Skeletal muscle satellite cell (primary cell): ENCODE measurements at regions not wholly inside any gene's neighbourhood (a gene's known extent, or its start where the extent isn't known, plus 50 kb on each side); places are given as distances from the start of the nearest gene placed in this dataset.

Source experiments
- H3K27me3 ChIP-seq: 2 replicates; pipeline ENCODE4 v1.7.0; 2013; ENCODE audit warnings: low read length; ENCODE audit not compliant: control insufficient read depth, insufficient read depth
- H3K36me3 ChIP-seq: 2 replicates; pipeline ENCODE4 v1.7.0; 2013; ENCODE audit warnings: mild to moderate bottlenecking, control low read depth, low read length; ENCODE audit not compliant: insufficient read depth
- H3K4me1 ChIP-seq: 2 replicates; pipeline ENCODE4 v1.7.0; 2013; ENCODE audit warnings: low read length; ENCODE audit not compliant: control insufficient read depth, insufficient read depth
- H3K4me2 ChIP-seq: 2 replicates; pipeline ENCODE4 v1.7.0; 2013; ENCODE audit warnings: mild to moderate bottlenecking, low read length
- H3K4me3 ChIP-seq: 2 replicates; pipeline ENCODE4 v1.7.0; 2013; ENCODE audit warnings: low read length
- H3K9ac ChIP-seq: 2 replicates; pipeline ENCODE4 v1.7.0; 2013; ENCODE audit warnings: mild to moderate bottlenecking, low read depth, low read length, moderate library complexity
- H3K9me3 ChIP-seq: replicated peaks from 2 replicates; pipeline ENCODE4 v1.7.0; 2013; ENCODE audit warnings: mild to moderate bottlenecking, control low read depth, low read length

DNA sequence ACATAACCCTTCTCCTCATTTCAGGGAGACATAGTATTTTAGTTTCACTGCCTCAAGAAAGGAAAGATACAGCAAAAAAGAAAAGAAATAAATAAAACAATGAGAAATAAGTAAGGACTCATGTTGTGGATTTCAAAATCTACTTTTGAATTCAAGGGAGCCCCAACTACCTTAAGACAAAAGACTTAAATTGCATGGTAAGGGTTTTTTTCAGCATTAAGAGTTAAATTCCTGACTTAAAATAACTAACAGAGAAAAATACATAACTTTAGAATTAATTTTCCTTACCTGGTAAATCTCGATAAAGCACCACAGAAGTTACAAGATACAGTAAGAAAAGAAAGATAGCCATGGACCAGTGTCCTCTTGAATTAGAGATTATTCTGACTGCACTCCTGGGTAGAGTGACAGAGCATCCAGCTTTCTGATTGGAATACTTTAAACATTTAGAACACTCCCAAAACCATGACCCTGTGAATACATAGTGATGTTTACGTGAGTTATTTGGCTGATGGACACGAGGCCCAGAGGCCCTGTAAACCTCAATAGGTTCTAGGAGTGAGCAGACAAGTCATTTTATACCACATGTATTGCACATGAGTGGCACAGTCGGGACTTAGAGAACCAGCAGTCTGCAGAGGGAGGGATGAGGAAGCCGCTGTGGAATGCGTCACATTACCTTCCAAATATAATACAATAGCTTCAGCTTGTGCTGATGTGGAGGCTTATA is 292.5 kb upstream of the SEMA3C start:
- no peak overlapping the region for H3K4me2 ChIP-seq
- H3K27me3 ChIP-seq, result no peaks in the 10 kb centered on the region
- H3K9me3 ChIP-seq, result no peaks in the 10 kb centered on the region
- no peak overlapping the region for H3K4me3 ChIP-seq
- H3K4me1 ChIP-seq, result peaks cover 19% of the 10 kb centered on the region
- no peaks in the 10 kb centered on the region for H3K36me3 ChIP-seq
- no peak overlapping the region for H3K9ac ChIP-seq

DNA sequence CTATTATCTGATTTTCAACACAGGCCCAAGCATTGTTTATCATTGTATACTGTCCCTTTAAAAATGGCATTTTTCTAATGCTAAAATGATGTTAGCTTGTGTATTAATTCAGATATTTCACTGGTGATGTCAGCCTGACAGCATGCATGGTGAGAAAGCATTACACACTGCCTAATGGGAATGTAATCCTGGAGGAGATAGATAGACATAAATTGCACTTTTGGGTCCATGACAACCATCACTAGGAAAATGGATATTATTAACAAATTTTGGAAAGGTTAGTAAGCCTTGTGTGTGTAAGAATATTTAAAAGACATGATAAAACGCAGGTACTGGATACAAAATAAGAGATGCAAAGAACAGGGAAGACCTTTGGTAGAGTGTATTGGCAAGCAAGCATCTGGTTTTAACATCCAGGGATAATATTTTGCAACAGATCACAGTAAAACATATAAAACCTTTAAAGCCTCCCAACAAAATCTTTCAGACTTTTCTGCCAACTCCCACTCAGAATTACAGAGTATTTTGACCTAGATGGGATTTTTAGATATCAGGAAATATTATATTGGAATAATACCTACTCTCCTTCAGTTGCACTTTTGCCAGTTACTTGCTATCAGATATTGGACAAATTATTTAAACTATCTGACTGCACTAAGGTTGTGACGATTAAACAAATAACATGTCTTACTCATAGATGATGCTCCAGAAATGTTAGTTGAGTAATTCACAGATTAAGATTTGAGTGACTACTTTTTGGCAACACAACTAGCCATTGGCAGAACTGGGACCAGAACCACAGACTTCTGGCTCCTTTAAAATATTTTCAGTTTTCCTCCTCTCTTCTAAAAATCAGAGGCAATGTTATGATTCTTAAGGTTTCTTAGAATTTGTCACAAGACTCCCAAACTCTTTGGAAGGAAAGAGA is 291.6 kb upstream of the SEMA3C start:
- H3K36me3 ChIP-seq, result no peaks in the 10 kb centered on the region
- H3K4me2 ChIP-seq, result no peak overlapping the region
- no peaks in the 10 kb centered on the region for H3K27me3 ChIP-seq
- H3K4me3 ChIP-seq, result no peak overlapping the region
- H3K4me1 ChIP-seq, result peaks cover 19% of the 10 kb centered on the region
- no peaks in the 10 kb centered on the region for H3K9me3 ChIP-seq
- H3K9ac ChIP-seq, result no peak overlapping the region

DNA sequence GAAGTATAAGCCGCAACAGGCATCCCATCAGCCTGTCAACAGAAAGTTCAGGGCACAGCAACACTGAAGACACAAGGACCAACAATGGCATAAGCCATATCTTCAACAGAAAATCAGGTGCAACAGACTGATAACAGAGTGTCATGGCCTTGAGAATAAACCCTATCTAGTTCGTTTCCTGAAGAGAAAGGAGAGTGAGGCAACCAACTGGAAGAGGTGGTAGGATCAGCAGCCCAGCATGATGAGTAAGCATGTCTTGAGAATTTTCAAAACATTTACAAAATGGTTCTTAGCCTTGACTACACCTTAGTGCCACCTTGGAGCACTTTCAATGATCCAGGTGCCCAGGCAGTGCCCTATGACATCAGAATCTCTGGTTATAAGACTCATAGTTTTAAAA is 290.2 kb upstream of the SEMA3C start:
- Histone ChIP-seq H3K4me3 (no peak overlapping the region), H3K9me3 (no peaks in the 10 kb centered on the region), H3K4me2 (no peak overlapping the region), H3K4me1 (peaks cover 19% of the 10 kb centered on the region), H3K27me3 (no peaks in the 10 kb centered on the region), H3K9ac (no peak overlapping the region), H3K36me3 (no peaks in the 10 kb centered on the region)

DNA sequence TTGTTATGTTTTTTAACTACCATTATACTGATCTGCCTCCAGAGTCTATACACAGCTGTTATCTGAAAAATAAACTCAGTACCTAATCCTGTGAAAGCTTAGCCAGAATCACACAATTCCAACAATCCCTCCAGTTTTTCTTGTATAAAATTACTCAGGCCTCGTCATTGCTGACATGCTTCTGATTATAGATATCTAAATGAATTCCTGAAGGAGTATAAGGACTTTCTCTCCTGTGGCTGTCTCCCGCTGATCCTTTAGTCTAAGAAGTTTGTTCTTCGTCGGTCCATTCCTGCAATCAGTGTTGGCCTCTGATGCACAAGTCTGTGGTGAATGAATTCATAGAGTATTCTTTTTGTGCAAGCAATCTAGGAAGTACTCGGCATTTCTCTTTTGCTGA is 288.9 kb upstream of the SEMA3C start:
- H3K4me2 ChIP-seq, result no peak overlapping the region
- no peaks in the 10 kb centered on the region for H3K9me3 ChIP-seq
- H3K4me1 ChIP-seq, result peaks cover 19% of the 10 kb centered on the region
- no peaks in the 10 kb centered on the region for H3K36me3 ChIP-seq
- no peak overlapping the region for H3K4me3 ChIP-seq
- H3K27me3 ChIP-seq, result no peaks in the 10 kb centered on the region
- H3K9ac ChIP-seq, result no peak overlapping the region

DNA sequence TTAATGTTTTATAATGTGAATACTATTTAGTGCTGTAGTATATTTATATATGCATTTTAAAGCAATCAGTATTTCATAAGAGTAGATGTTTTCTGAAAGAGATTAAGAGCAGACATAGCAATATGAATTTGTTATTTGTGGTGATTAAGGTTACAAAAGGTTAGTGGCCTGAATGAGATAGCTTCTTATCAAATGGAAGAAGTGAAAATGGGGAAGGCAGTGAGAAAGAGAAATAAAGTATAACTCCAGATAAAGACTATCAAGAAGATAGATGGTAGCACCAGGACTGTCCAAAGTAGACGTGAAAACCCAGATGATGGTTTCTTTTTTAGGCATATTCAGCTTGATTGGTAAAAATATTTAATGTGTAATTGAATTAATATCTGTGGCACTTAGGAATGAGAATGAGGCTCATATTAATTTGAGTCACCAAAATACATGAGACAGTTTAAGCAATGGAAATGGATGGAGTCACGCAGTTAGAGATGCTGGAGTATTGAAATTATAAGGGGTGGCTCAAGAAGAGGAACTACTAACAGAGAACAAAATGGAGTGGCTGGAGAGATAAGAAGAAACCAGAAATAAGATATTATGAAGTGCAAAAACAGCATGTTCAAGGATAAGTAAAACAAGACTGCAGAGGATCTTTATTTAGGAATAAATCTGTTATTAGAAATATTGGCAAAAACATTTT is 288.0 kb upstream of the SEMA3C start:
- peaks cover 16% of the 10 kb centered on the region for H3K4me1 ChIP-seq
- H3K9ac ChIP-seq, result no peak overlapping the region
- H3K27me3 ChIP-seq, result no peaks in the 10 kb centered on the region
- H3K4me2 ChIP-seq, result no peak overlapping the region
- H3K36me3 ChIP-seq, result no peaks in the 10 kb centered on the region
- H3K9me3 ChIP-seq, result no peaks in the 10 kb centered on the region
- H3K4me3 ChIP-seq, result no peak overlapping the region

DNA sequence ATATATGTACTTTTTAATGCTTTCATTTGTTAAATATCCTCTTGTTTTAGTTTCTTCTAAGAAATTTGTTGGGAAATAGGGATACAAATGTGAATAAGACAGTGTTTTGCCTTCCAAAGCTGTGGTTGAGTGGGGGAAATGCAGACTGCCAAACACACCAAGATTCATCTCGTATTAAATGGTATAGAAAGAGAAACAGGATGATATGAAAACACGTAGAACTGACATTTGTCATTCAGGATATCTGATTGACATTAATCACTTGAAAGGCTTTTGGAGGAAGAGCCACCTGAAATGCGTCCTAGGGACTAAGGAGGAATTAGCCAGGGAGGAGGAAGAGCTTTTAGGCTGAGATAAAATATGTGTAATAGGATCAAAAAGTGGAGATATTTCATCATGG is 287.4 kb upstream of the SEMA3C start:
- H3K4me2 ChIP-seq, result no peak overlapping the region
- H3K36me3 ChIP-seq, result no peaks in the 10 kb centered on the region
- H3K27me3 ChIP-seq, result no peaks in the 10 kb centered on the region
- no peak overlapping the region for H3K4me3 ChIP-seq
- H3K4me1 ChIP-seq, result peaks cover 10% of the 10 kb centered on the region
- no peak overlapping the region for H3K9ac ChIP-seq
- H3K9me3 ChIP-seq, result no peaks in the 10 kb centered on the region

DNA sequence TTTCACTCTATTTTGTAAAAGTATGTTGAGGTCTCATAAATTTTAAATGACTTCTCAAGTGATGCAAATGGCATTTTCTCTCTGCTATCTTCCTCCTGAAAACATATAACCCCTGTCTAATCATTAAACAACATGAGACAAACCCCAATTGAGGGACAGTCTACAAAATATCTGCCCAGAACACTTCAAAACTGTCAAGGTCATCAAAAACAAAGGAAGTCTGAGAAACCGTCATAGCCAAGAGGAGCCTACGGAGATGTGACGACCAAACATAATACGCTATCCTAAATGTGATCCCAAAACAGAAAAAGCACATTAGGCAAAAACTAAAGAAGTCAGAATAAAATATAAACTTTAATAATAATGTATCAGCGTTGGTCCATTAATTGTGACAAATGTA is 282.3 kb upstream of the SEMA3C start:
- Histone ChIP-seq H3K9me3 (no peaks in the 10 kb centered on the region), H3K36me3 (no peaks in the 10 kb centered on the region), H3K9ac (no peak overlapping the region), H3K4me2 (no peak overlapping the region), H3K4me3 (no peak overlapping the region), H3K4me1 (no peaks in the 10 kb centered on the region), H3K27me3 (no peaks in the 10 kb centered on the region)

DNA sequence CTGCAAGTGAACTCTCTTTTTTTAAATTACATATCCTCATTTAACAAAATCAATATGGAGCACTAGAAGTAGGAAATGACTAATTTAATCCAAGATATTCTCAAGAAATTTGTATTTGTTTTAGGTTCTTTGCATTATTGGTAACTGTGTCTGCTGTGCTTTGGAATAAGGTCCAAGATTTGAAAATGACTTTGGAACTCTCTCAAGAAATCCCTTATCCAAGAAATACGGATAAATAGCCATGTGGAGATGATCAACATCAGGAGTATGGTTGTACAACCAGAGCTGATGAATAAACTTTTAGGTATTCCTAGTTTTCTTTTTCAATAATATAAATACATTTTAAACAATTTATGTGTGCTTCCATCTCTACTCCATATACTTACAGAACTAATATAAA is 279.9 kb upstream of the SEMA3C start:
- Histone ChIP-seq H3K36me3 (no peaks in the 10 kb centered on the region), H3K27me3 (no peaks in the 10 kb centered on the region)

DNA sequence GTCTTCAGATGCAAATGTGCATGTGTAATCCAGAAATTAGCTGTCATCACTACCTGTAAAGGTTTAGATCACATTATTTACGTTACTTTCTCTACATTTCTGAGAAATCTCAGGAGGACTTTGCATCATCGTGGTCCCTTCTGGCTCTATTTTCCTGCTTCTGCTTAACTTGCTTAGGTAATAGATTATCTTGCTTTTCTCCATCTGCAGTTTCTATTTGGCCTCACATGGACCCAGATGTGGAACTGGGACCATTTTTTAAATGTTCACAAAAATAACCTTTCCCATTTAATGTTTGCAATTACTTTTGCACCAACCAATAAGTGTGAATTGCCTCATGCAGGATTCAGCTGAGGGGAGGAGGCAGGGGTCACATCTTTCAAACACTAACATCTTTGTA is 278.4 kb upstream of the SEMA3C start:
- Histone ChIP-seq H3K9me3 (no peaks in the 10 kb centered on the region), H3K36me3 (no peaks in the 10 kb centered on the region), H3K9ac (no peak overlapping the region), H3K4me3 (no peak overlapping the region), H3K27me3 (no peaks in the 10 kb centered on the region), H3K4me2 (no peak overlapping the region), H3K4me1 (no peaks in the 10 kb centered on the region)

More for the DNA sequence above, 279.9 kb upstream of the SEMA3C start:
- Histone ChIP-seq H3K4me1 (no peaks in the 10 kb centered on the region), H3K4me2 (no peak overlapping the region), H3K9me3 (no peaks in the 10 kb centered on the region), H3K9ac (no peak overlapping the region), H3K4me3 (no peak overlapping the region)

DNA sequence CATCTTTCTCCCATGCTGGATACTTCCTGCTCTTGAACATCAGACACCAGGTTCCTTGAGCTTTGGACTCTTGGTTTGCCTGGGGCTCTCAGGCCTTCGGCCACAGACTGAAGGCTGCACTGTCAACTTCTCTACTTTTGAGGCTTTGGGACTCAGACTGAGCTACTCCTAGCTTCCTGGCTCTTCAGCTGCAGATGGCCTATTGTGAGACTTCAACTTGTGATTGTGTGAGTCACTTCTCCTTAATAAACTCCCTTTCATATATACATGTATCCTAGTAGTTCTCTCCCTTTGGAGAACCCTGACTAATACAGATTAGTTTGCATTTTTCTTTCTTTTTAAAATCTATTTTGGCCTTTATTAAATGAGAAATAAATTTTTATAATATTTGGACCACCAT is 276.2 kb upstream of the SEMA3C start:
- Histone ChIP-seq H3K4me3 (no peak overlapping the region), H3K27me3 (no peaks in the 10 kb centered on the region), H3K9me3 (no peaks in the 10 kb centered on the region), H3K36me3 (no peaks in the 10 kb centered on the region), H3K4me2 (no peak overlapping the region), H3K4me1 (peaks cover 13% of the 10 kb centered on the region), H3K9ac (no peak overlapping the region)

DNA sequence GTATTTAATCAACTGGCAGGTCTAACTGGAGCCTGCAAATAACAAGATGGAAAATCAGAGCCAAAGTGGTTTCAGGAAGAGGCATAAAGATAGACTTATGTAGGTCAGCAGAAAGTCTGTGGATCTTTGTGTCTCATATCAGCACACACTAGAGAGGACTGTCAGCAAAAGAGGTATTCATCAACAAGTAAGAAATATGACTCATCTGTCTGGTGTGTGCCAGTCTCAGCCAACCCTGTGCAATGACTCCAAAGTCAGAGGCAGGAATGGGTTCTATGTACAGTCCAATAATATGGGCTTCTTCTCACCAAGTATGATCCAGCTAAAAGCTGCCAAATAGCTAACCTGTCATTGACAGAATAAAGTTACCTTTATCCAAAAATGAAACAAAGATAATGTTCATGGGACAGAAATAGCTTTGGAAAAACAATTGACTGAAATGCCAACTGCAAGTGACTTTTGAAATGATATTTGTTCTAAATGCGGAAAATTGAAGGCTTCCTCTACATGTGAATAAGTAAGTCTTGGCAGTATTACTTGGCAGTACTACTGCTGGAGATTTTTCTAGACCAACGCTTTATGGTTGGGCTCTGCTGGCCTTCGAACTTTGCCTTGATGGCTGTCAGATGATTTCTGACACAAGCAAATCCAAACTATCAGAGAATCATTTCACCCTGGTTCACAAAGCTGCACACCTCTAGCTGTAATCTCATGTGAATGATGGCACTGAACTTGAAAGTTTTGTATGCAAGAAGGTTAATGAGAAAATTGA is 272.3 kb upstream of the SEMA3C start:
- Histone ChIP-seq H3K36me3 (no peaks in the 10 kb centered on the region), H3K9ac (no peak overlapping the region), H3K27me3 (no peaks in the 10 kb centered on the region), H3K4me3 (no peak overlapping the region), H3K9me3 (no peaks in the 10 kb centered on the region), H3K4me1 (peaks cover 13% of the 10 kb centered on the region), H3K4me2 (peak overlapping the region; percentile 17)
